Right ventricle myocardium superior (tissue), 1 donor: ENCODE measurements at regions not wholly inside any gene's neighbourhood (a gene's known extent, or its start where the extent isn't known, plus 50 kb on each side); places are given as distances from the start of the nearest gene placed in this dataset.
"Not testable (repeated sequence)": the region's sequence is repeated elsewhere in the genome, so short reads cannot be mapped to it uniquely, and the experiment has no call there.

Experiments used
- ATAC-seq: fragments of 200-7000 bp; cut with Tn5 transposase; one replicate; pipeline ENCODE4 v1.9.1; 2020; ENCODE audit warnings: mild to moderate bottlenecking; ENCODE audit not compliant: poor library complexity
- DNase-seq: peaks from one replicate; pipeline ENCODE4 v3.0.0-alpha.2; 2020
- intact Hi-C: fragments of 100-400 bp; cut with DNase I; formaldehyde crosslinking; loops from one replicate; pipeline ENCODE4 v1.11.2; 2022
- donor health status: DM: no; HTN: yes; CAD: no; lungs with severe emphysema.

- DNase-seq (peak; percentile 40), ATAC-seq (peak; percentile 53)
- intact Hi-C loops = no loop called here
These were observed 78.3 kb upstream of the ATXN3L start for GRCh38 chrX:13397878-13398818.

GRCh38 chrX:13396924-13397323 lies 77.1 kb upstream of the ATXN3L start:
- intact Hi-C loops = no loop called here
- no peak for DNase-seq
- no peak for ATAC-seq

GRCh38 chrX:13389501-13389900 lies 69.6 kb upstream of the ATXN3L start:
- DNase-seq (no peak), ATAC-seq (no peak)
- intact Hi-C loops = no loop called here

GRCh38 chrX:13387666-13388494 lies 68.0 kb upstream of the ATXN3L start:
- intact Hi-C loops = no loop called here
- no peak for ATAC-seq
- no peak for DNase-seq

GRCh38 chrX:13386636-13387035 lies 66.8 kb upstream of the ATXN3L start:
- ATAC-seq (no peak), DNase-seq (no peak)
- intact Hi-C loops = no loop called here

GRCh38 chrX:13386092-13386491 lies 66.2 kb upstream of the ATXN3L start:
- no peak for ATAC-seq
- intact Hi-C loops = no loop called here
- DNase-seq = no peak

GRCh38 chrX:13383907-13384306 lies 64.1 kb upstream of the ATXN3L start:
- DNase-seq (no peak), ATAC-seq (no peak)
- intact Hi-C loops = no loop called here

GRCh38 chrX:13381514-13381913 lies 61.7 kb upstream of the ATXN3L start:
- no peak for ATAC-seq

GRCh38 chrX:13380211-13380610 lies 60.4 kb upstream of the ATXN3L start:
- ATAC-seq (no peak), DNase-seq (no peak)
- intact Hi-C loops = no loop called here

More at GRCh38 chrX:13381514-13381913, 61.7 kb upstream of the ATXN3L start:
- DNase-seq = no peak
- intact Hi-C loops = no loop called here

- peak; percentile 30 for DNase-seq
- intact Hi-C loops = not testable (repeated sequence)
These were observed 59.0 kb upstream of the ATXN3L start for GRCh38 chrX:13378562-13379518.

GRCh38 chrX:13377550-13377934 lies 57.7 kb upstream of the ATXN3L start:
- peak; percentile 79 for ATAC-seq
- intact Hi-C loops = no loop called here
- peak; percentile 30 for DNase-seq

More at GRCh38 chrX:13378562-13379518, 59.0 kb upstream of the ATXN3L start:
- ATAC-seq = not testable (repeated sequence)

- ATAC-seq (peak; percentile 75), DNase-seq (no peak)
- intact Hi-C loops = no loop called here
These were observed 57.1 kb upstream of the ATXN3L start for GRCh38 chrX:13376857-13377549.

GRCh38 chrX:13375596-13375995 lies 55.7 kb upstream of the ATXN3L start:
- DNase-seq, intact Hi-C loops, ATAC-seq: not testable (repeated sequence)

- ATAC-seq (no peak), DNase-seq (no peak)
- intact Hi-C loops = no loop called here
These were observed 54.5 kb upstream of the ATXN3L start for GRCh38 chrX:13374364-13374763.

GRCh38 chrX:13373431-13374187 lies 53.8 kb upstream of the ATXN3L start:
- peak; percentile 38 for ATAC-seq
- no peak for DNase-seq
- intact Hi-C loops = no loop called here

GRCh38 chrX:13373027-13373426 lies 53.2 kb upstream of the ATXN3L start:
- intact Hi-C loops = no loop called here
- ATAC-seq (no peak), DNase-seq (no peak)
